Upper lobe of right lung (tissue), 1 donor: ENCODE measurements at regions not wholly inside any gene's neighbourhood (a gene's known extent, or its start where the extent isn't known, plus 50 kb on each side); places are given as distances from the start of the nearest gene placed in this dataset.
"Not testable (repeated sequence)": the region's sequence is repeated elsewhere in the genome, so short reads cannot be mapped to it uniquely, and the experiment has no call there.

ENCODE experiments used
- ATAC-seq: fragments of 200-7000 bp; cut with Tn5 transposase; one replicate; pipeline ENCODE4 v1.9.1; 2020; ENCODE audit warnings: mild to moderate bottlenecking, moderate library complexity
- DNase-seq: peaks from one replicate; pipeline ENCODE4 v3.0.0-alpha.2; 2020
- H3K27ac ChIP-seq: fragments of 200-600 bp; one replicate; pipeline ENCODE4 v1.8.0; 2022
- H3K27me3 ChIP-seq: fragments of 200-600 bp; one replicate; pipeline ENCODE4 v1.8.0; 2022; ENCODE audit warnings: mild to moderate bottlenecking
- H3K36me3 ChIP-seq: fragments of 200-600 bp; one replicate; pipeline ENCODE4 v1.8.0; 2022
- H3K4me1 ChIP-seq: fragments of 200-600 bp; one replicate; pipeline ENCODE4 v1.8.0; 2022
- H3K4me3 ChIP-seq: fragments of 200-600 bp; one replicate; pipeline ENCODE4 v1.8.0; 2022; ENCODE audit warnings: mild to moderate bottlenecking
- H3K9me3 ChIP-seq: fragments of 200-600 bp; one replicate; pipeline ENCODE4 v1.8.0; 2022
- intact Hi-C: fragments of 100-400 bp; cut with DNase I; formaldehyde crosslinking; loops from one replicate; pipeline ENCODE4 v1.11.0; 2022
- TF ChIP-seq, protein P1 (sequence below): fragments of 200-600 bp; IDR thresholded peaks from one replicate; pipeline ENCODE4 v1.8.0; 2022; ENCODE audit warnings: antibody characterized with exemption
- donor health status: DM: no; HTN: yes; CAD: no; lungs with severe emphysema.

DNA sequence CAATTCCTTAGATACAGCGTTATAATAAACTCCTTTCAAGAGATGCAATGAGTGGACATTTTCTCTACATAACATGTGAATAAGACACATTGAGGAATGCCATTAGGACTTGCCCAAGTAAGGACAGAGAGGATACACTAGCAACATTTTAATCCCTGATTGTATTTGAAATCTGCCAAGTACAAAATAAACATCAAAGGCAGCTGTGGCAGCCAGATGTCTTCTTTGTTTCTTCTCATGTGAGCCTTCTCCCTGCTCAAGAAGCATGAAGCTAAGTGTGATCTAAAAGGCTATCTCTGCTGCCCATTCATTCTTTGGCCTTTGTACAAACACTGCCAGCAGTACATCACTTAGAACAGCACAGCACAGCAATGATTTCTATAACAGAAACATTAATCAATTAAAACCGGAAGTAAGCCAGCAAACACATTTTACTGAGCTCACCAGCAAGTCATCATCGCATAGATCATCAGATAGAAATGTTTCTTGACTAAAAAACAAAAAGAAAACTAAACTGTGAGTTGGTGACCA, 364.0 kb downstream of the CNTN6 start:
- no peak overlapping the region for H3K27ac ChIP-seq
- H3K9me3 ChIP-seq, result no peaks in the 10 kb centered on the region
- H3K4me1 ChIP-seq, result no peaks in the 10 kb centered on the region
- DNase-seq (no peak), ATAC-seq (no peak)
- intact Hi-C loops, result no loop called here
- H3K4me3 ChIP-seq, result no peak overlapping the region
- H3K36me3 ChIP-seq, result no peaks in the 10 kb centered on the region
- no peaks in the 10 kb centered on the region for H3K27me3 ChIP-seq
- TF ChIP-seq, protein P1, sequence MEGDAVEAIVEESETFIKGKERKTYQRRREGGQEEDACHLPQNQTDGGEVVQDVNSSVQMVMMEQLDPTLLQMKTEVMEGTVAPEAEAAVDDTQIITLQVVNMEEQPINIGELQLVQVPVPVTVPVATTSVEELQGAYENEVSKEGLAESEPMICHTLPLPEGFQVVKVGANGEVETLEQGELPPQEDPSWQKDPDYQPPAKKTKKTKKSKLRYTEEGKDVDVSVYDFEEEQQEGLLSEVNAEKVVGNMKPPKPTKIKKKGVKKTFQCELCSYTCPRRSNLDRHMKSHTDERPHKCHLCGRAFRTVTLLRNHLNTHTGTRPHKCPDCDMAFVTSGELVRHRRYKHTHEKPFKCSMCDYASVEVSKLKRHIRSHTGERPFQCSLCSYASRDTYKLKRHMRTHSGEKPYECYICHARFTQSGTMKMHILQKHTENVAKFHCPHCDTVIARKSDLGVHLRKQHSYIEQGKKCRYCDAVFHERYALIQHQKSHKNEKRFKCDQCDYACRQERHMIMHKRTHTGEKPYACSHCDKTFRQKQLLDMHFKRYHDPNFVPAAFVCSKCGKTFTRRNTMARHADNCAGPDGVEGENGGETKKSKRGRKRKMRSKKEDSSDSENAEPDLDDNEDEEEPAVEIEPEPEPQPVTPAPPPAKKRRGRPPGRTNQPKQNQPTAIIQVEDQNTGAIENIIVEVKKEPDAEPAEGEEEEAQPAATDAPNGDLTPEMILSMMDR, result no peak

DNA sequence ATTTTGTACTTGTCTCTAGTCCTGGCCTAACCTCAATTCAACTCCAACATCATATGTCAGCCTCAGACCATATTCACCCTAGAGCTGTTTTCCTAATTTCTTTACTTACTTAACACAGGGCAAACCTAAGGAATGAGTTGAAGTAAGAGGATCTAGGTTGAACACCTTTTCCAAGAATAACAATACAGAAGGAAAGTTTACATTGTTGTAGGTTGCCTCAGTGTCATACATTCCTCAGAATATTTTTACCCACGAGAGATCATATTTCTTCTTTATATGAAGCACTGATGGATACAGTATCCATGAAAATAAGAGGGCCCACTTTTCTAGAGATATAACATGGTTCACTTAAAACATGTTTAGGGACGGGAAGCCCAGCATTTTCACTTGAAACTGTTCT, 369.5 kb downstream of the CNTN6 start:
- no peak for ATAC-seq
- H3K27ac ChIP-seq, result no peak overlapping the region
- no peak for DNase-seq
- TF ChIP-seq, protein P1, result no peak
- intact Hi-C loops, result no loop called here
- no peaks in the 10 kb centered on the region for H3K36me3 ChIP-seq
- no peaks in the 10 kb centered on the region for H3K27me3 ChIP-seq
- H3K4me3 ChIP-seq, result no peak overlapping the region
- no peaks in the 10 kb centered on the region for H3K9me3 ChIP-seq
- no peaks in the 10 kb centered on the region for H3K4me1 ChIP-seq

DNA sequence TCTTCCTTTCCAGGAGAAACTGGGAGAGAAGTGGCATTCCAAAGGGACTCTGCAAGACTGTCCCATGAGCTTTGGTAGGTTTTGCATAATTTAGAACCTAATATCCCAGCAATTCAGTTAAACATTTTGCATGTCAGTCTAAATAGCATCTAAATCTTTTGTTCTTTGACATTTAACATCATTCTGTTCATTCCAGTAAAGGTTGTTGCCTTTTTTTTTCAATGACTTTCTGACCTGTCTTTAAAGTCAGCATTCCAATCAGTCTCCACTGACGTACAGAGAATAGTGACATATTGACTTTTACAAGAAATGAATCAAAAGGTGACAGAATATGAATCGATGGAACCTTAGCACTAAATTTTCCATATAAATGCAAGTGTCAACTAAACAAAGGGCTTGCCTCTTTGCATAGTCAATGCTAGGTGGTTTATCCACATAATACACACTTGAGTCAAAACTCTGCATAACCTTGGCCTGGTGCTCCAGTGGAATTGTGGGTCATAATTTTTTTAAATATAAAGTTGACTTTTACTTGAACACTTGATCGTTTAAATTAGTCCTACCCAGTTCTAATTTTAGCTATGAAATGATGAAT, 370.1 kb downstream of the CNTN6 start:
- TF ChIP-seq, protein P1, result no peak
- ATAC-seq, result no peak
- Histone ChIP-seq H3K9me3 (no peaks in the 10 kb centered on the region), H3K4me1 (no peaks in the 10 kb centered on the region), H3K27ac (no peak overlapping the region), H3K4me3 (no peak overlapping the region), H3K36me3 (no peaks in the 10 kb centered on the region), H3K27me3 (no peaks in the 10 kb centered on the region)
- intact Hi-C loops, result no loop called here
- DNase-seq, result no peak

DNA sequence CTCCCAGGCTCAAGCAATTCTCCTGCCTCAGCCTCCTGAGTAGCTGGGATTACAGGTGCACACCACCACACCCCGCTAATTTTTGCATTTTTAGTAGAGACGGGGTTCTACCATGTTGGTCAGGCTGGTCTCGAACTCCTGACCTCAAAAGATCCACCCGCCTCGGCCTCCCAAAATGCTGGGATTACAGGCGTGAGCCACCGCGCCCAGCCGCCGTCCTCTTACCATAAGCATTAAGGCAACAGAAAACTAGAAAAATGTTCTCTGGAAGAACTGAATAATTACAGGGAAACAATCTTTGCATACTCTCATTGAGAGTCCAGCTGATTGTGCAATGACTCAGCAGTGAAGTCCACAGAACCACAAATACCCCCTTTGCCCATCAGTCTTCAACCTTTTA, 372.3 kb downstream of the CNTN6 start:
- ATAC-seq, H3K9me3 ChIP-seq, H3K27ac ChIP-seq, H3K36me3 ChIP-seq, DNase-seq, H3K27me3 ChIP-seq, H3K4me3 ChIP-seq, intact Hi-C loops, H3K4me1 ChIP-seq: not testable (repeated sequence)

DNA sequence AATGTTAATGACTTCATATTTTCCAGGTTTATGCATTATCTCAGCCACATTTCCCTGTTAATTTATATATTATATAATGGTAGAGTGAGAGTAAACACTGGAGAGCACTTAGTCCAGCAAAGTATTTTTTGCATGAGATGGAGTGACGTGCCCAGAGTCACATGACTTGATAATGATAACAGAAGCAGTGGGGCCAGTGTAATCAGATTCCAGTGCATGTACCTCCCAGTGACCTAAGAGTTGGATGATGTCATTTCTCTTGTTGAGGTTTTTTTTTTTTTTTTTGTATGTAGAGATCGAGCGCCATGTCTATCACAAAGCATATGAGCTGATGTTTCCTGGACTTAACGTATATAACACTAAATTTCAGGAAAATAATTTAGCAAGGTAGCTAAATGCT, 375.3 kb downstream of the CNTN6 start:
- H3K4me1 ChIP-seq, result no peaks in the 10 kb centered on the region
- no peak for ATAC-seq
- TF ChIP-seq, protein P1, result no peak
- DNase-seq, result no peak
- no peaks in the 10 kb centered on the region for H3K9me3 ChIP-seq
- no peaks in the 10 kb centered on the region for H3K27me3 ChIP-seq
- H3K36me3 ChIP-seq, result no peaks in the 10 kb centered on the region
- H3K4me3 ChIP-seq, result no peak overlapping the region
- intact Hi-C loops, result no loop called here
- no peak overlapping the region for H3K27ac ChIP-seq

DNA sequence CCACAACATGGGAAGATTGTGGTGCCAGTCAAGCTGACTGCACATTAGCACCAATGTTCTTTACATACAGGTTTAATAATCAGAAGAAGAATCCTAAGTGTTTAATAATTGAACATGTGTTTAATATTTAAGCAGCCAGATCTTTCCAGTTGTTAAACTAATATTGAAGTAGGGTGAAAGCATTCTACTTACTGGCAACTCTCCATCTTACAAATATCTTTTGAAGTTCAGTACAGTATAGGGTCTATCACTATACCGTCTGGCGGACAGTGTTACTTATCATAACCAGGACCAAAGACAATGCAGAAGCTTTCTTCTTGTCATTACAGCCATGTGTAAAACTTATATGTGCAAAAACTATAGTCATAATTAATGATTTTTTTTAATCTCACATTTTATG, 376.4 kb downstream of the CNTN6 start:
- no peaks in the 10 kb centered on the region for H3K9me3 ChIP-seq
- no peaks in the 10 kb centered on the region for H3K27me3 ChIP-seq
- DNase-seq (no peak), ATAC-seq (no peak)
- TF ChIP-seq, protein P1, result no peak
- no peak overlapping the region for H3K4me3 ChIP-seq
- intact Hi-C loops, result no loop called here
- H3K36me3 ChIP-seq, result no peaks in the 10 kb centered on the region
- H3K27ac ChIP-seq, result no peak overlapping the region
- H3K4me1 ChIP-seq, result no peaks in the 10 kb centered on the region
